Chondrocyte (in vitro differentiated cells): ENCODE measurements at regions not wholly inside any gene's neighbourhood (a gene's known extent, or its start where the extent isn't known, plus 50 kb on each side); places are given as distances from the start of the nearest gene placed in this dataset.

Source experiments
- DNase-seq: peaks from one replicate; pipeline ENCODE4 v3.0.0; 2021; ENCODE audit warnings: mixed read lengths, low spot score
- H3K27ac Mint-ChIP-seq: one replicate; pipeline ENCODE4 v1.8.0; 2021; ENCODE audit warnings: mild to moderate bottlenecking, moderate library complexity, mixed read lengths; ENCODE audit not compliant: unreplicated experiment
- H3K27me3 Mint-ChIP-seq: 2 replicates; pipeline ENCODE4 v1.8.0; 2021; ENCODE audit warnings: low read depth, mixed read lengths
- H3K36me3 Mint-ChIP-seq: 2 replicates; pipeline ENCODE4 v1.8.0; 2021; ENCODE audit warnings: low read depth, mixed read lengths
- H3K4me1 Mint-ChIP-seq: 2 replicates; pipeline ENCODE4 v1.8.0; 2021; ENCODE audit warnings: low read depth, mild to moderate bottlenecking, mixed read lengths
- H3K4me3 Mint-ChIP-seq: one replicate; pipeline ENCODE4 v1.8.0; 2021; ENCODE audit warnings: mild to moderate bottlenecking, moderate library complexity, mixed read lengths; ENCODE audit not compliant: unreplicated experiment
- H3K9me3 Mint-ChIP-seq: 2 replicates; pipeline ENCODE4 v1.8.0; 2021; ENCODE audit warnings: low read depth, mixed read lengths
- CTCF ChIP-seq: fragments of 200-600 bp; sonication (generic); IDR thresholded peaks from 2 replicates; pipeline ENCODE4 v1.5.0; 2021; ENCODE audit warnings: antibody characterized with exemption, mild to moderate bottlenecking, moderate library complexity

GRCh38 chr20:24236201-24236600 is 233.2 kb upstream of the SYNDIG1 start:
- no peaks in the 10 kb centered on the region for H3K4me1 Mint-ChIP-seq
- no peak overlapping the region for H3K4me3 Mint-ChIP-seq
- no peaks in the 10 kb centered on the region for H3K9me3 Mint-ChIP-seq
- peaks cover 20% of the 10 kb centered on the region for H3K27me3 Mint-ChIP-seq
- no peaks in the 10 kb centered on the region for H3K36me3 Mint-ChIP-seq
- no peak overlapping the region for H3K27ac Mint-ChIP-seq
- no peak for DNase-seq
- no peak for TF ChIP-seq CTCF

- no peak overlapping the region for H3K27ac Mint-ChIP-seq
- TF ChIP-seq CTCF, result no peak
- no peaks in the 10 kb centered on the region for H3K36me3 Mint-ChIP-seq
- H3K4me3 Mint-ChIP-seq, result no peak overlapping the region
- H3K27me3 Mint-ChIP-seq, result peaks cover 24% of the 10 kb centered on the region
- DNase-seq, result no peak
- no peaks in the 10 kb centered on the region for H3K9me3 Mint-ChIP-seq
- H3K4me1 Mint-ChIP-seq, result no peaks in the 10 kb centered on the region
Observed at GRCh38 chr20:24235296-24236175, 233.9 kb upstream of the SYNDIG1 start.

GRCh38 chr20:24227600-24227999 is 239.0 kb upstream of the GGTLC1 start:
- TF ChIP-seq CTCF, result no peak
- H3K9me3 Mint-ChIP-seq, result no peaks in the 10 kb centered on the region
- no peaks in the 10 kb centered on the region for H3K4me1 Mint-ChIP-seq

GRCh38 chr20:24212494-24212893 is 223.9 kb upstream of the GGTLC1 start:
- Mint-ChIP-seq H3K4me1 (no peaks in the 10 kb centered on the region), H3K4me3 (no peak overlapping the region), H3K27ac (no peak overlapping the region), H3K9me3 (peaks cover 13% of the 10 kb centered on the region), H3K27me3 (peaks cover 37% of the 10 kb centered on the region), H3K36me3 (peaks cover 5% of the 10 kb centered on the region)
- no peak for DNase-seq
- TF ChIP-seq CTCF, result no peak

More at GRCh38 chr20:24227600-24227999, 239.0 kb upstream of the GGTLC1 start:
- Mint-ChIP-seq H3K4me3 (no peak overlapping the region), H3K27me3 (peaks cover 50% of the 10 kb centered on the region), H3K36me3 (no peaks in the 10 kb centered on the region), H3K27ac (no peak overlapping the region)
- no peak for DNase-seq

- Mint-ChIP-seq H3K27me3 (peaks cover 36% of the 10 kb centered on the region), H3K4me1 (no peaks in the 10 kb centered on the region), H3K9me3 (peaks cover 7% of the 10 kb centered on the region), H3K36me3 (peaks cover 4% of the 10 kb centered on the region), H3K4me3 (no peak overlapping the region), H3K27ac (no peak overlapping the region)
- TF ChIP-seq CTCF, result no peak
- DNase-seq, result no peak
Observed at GRCh38 chr20:24211972-24212371, 223.4 kb upstream of the GGTLC1 start.
